Hematopoietic multipotent progenitor cell treated with erythropoietin and hydrocortisone succinate and interleukin-3 and kit ligand, for 15 days (in vitro differentiated cells): ENCODE measurements at regions not wholly inside any gene's neighbourhood (a gene's known extent, or its start where the extent isn't known, plus 50 kb on each side); places are given as distances from the start of the nearest gene placed in this dataset.

Experiments used
- DNase-seq: peaks from one replicate; pipeline ENCODE4 v3.0.0-alpha.2; 2015; ENCODE audit warnings: low spot score

- no peak for DNase-seq
These were observed 368.4 kb upstream of the MAP3K7 start for GRCh38 chr6:90955246-90955645.

GRCh38 chr6:90953405-90954161, 366.7 kb upstream of the MAP3K7 start:
- DNase-seq = no peak

- DNase-seq = no peak
These were observed 365.3 kb upstream of the MAP3K7 start for GRCh38 chr6:90952176-90952575.

- DNase-seq = no peak
These were observed 361.7 kb upstream of the MAP3K7 start for GRCh38 chr6:90948540-90948939.

GRCh38 chr6:90947184-90948064, 360.6 kb upstream of the MAP3K7 start:
- no peak for DNase-seq

- DNase-seq = no peak
These were observed 355.0 kb upstream of the MAP3K7 start for GRCh38 chr6:90941885-90942284.

- no peak for DNase-seq
These were observed 354.1 kb upstream of the MAP3K7 start for GRCh38 chr6:90940812-90941481.

- DNase-seq = no peak
These were observed 353.0 kb upstream of the MAP3K7 start for GRCh38 chr6:90939906-90940305.

- DNase-seq = no peak
These were observed 351.2 kb upstream of the MAP3K7 start for GRCh38 chr6:90938122-90938521.

GRCh38 chr6:90936286-90936685, 349.4 kb upstream of the MAP3K7 start:
- no peak for DNase-seq

GRCh38 chr6:90934966-90935365, 348.1 kb upstream of the MAP3K7 start:
- no peak for DNase-seq

GRCh38 chr6:90934081-90934480, 347.2 kb upstream of the MAP3K7 start:
- DNase-seq = no peak

GRCh38 chr6:90932351-90932750, 345.5 kb upstream of the MAP3K7 start:
- DNase-seq = no peak

GRCh38 chr6:90928051-90928450, 341.2 kb upstream of the MAP3K7 start:
- no peak for DNase-seq

- DNase-seq = no peak
These were observed 338.9 kb upstream of the MAP3K7 start for GRCh38 chr6:90925726-90926125.

GRCh38 chr6:90922325-90922724, 335.5 kb upstream of the MAP3K7 start:
- no peak for DNase-seq

- DNase-seq = no peak
These were observed 331.5 kb upstream of the MAP3K7 start for GRCh38 chr6:90918361-90918760.

GRCh38 chr6:90917376-90917775, 330.5 kb upstream of the MAP3K7 start:
- no peak for DNase-seq

- no peak for DNase-seq
These were observed 330.1 kb upstream of the MAP3K7 start for GRCh38 chr6:90916968-90917367.

- DNase-seq = no peak
These were observed 328.5 kb upstream of the MAP3K7 start for GRCh38 chr6:90915224-90915915.

- DNase-seq = no peak
These were observed 327.4 kb upstream of the MAP3K7 start for GRCh38 chr6:90914312-90914711.
